Activated B cell treated with CpG ODN at 0.5 μM for 24 hours (primary cell): ENCODE measurements at regions not wholly inside any gene's neighbourhood (a gene's known extent, or its start where the extent isn't known, plus 50 kb on each side); places are given as distances from the start of the nearest gene placed in this dataset.

Experiments used
- ATAC-seq: fragments of 200-7000 bp; cut with Tn5 transposase; one replicate; pipeline ENCODE4 v1.10.0; 2021; ENCODE audit warnings: low read depth, mild to moderate bottlenecking, moderate library complexity
- CTCF ChIA-PET: fragments of 350-600 bp; sonication (Branson Sonifier 250); formaldehyde crosslinking; loops from one replicate; lab custom pipeline; 2021; ENCODE audit warnings: antibody characterized with exemption; lab: Charles Lee
- POLR2A ChIA-PET: fragments of 350-600 bp; sonication (Branson Sonifier 250); formaldehyde crosslinking; loops from one replicate; lab custom pipeline; 2021; ENCODE audit warnings: antibody characterized with exemption; lab: Charles Lee
- DNase-seq: peaks from one replicate; pipeline ENCODE4 v3.0.0; 2022
- H3K27ac Mint-ChIP-seq: one replicate; pipeline ENCODE4 v1.8.0; 2020; ENCODE audit warnings: mixed read lengths
- H3K27me3 Mint-ChIP-seq: one replicate; pipeline ENCODE4 v1.8.0; 2021; ENCODE audit warnings: mixed read lengths
- H3K36me3 Mint-ChIP-seq: one replicate; pipeline ENCODE4 v1.8.0; 2021; ENCODE audit warnings: low read depth, mixed read lengths
- H3K4me1 Mint-ChIP-seq: one replicate; pipeline ENCODE4 v1.8.0; 2021; ENCODE audit warnings: mixed read lengths
- H3K4me3 Mint-ChIP-seq: one replicate; pipeline ENCODE4 v1.8.0; 2020; ENCODE audit warnings: mild to moderate bottlenecking, mixed read lengths
- H3K9me3 Mint-ChIP-seq: one replicate; pipeline ENCODE4 v1.8.0; 2020; ENCODE audit warnings: mixed read lengths
- CTCF ChIP-seq: fragments of 200-600 bp; IDR thresholded peaks from one replicate; pipeline ENCODE4 v1.8.0; 2022; ENCODE audit warnings: antibody characterized with exemption, mild to moderate bottlenecking
- intact Hi-C: fragments of 100-400 bp; cut with micrococcal nuclease; formaldehyde crosslinking; loops from one replicate; pipeline ENCODE4 v1.15.1; 2024

GRCh38 chr4:123343400-123344041 lies 53.1 kb upstream of the SPRY1 start:
- ChIA-PET CTCF (no interaction called here), POLR2A (no interaction called here)
- intact Hi-C loops, result no loop called here
- Mint-ChIP-seq H3K4me1 (no peaks in the 10 kb centered on the region), H3K27me3 (peaks cover 6% of the 10 kb centered on the region), H3K4me3 (no peak overlapping the region), H3K9me3 (no peaks in the 10 kb centered on the region), H3K27ac (no peak overlapping the region), H3K36me3 (no peaks in the 10 kb centered on the region)
- TF ChIP-seq CTCF, result no peak
- ATAC-seq, result no peak
- no peak for DNase-seq

GRCh38 chr4:123345137-123345934 lies 51.3 kb upstream of the SPRY1 start:
- TF ChIP-seq CTCF, result no peak
- Mint-ChIP-seq H3K27ac (no peak overlapping the region), H3K4me3 (no peak overlapping the region), H3K27me3 (no peaks in the 10 kb centered on the region), H3K4me1 (no peaks in the 10 kb centered on the region), H3K9me3 (no peaks in the 10 kb centered on the region), H3K36me3 (no peaks in the 10 kb centered on the region)
- ChIA-PET POLR2A (interaction anchor here (1.0 kb wide), 1 partner anchor 19 kb away, joined by 3 read pairs; no protein-coding TSS in a partner anchor), CTCF (no interaction called here)
- no peak for ATAC-seq
- intact Hi-C loops, result no loop called here
- no peak for DNase-seq

GRCh38 chr4:123345935-123346300 lies 50.7 kb upstream of the SPRY1 start:
- ATAC-seq, result no peak
- H3K9me3 Mint-ChIP-seq, result no peaks in the 10 kb centered on the region
- ChIA-PET POLR2A (interaction anchor here (1.0 kb wide), 1 partner anchor 20 kb away, joined by 3 read pairs; no protein-coding TSS in a partner anchor), CTCF (no interaction called here)
- no peak overlapping the region for H3K27ac Mint-ChIP-seq
- DNase-seq, result no peak
- no peaks in the 10 kb centered on the region for H3K27me3 Mint-ChIP-seq
- TF ChIP-seq CTCF, result no peak
- intact Hi-C loops, result no loop called here
- no peaks in the 10 kb centered on the region for H3K36me3 Mint-ChIP-seq
- H3K4me1 Mint-ChIP-seq, result no peaks in the 10 kb centered on the region
- H3K4me3 Mint-ChIP-seq, result no peak overlapping the region

GRCh38 chr4:123346330-123346940 lies 50.2 kb upstream of the SPRY1 start:
- H3K9me3 Mint-ChIP-seq, result no peaks in the 10 kb centered on the region
- CTCF ChIA-PET, result no interaction called here
- no peak overlapping the region for H3K4me3 Mint-ChIP-seq
- no peak overlapping the region for H3K27ac Mint-ChIP-seq
- intact Hi-C loops, result no loop called here
- ATAC-seq, result no peak
- H3K27me3 Mint-ChIP-seq, result no peaks in the 10 kb centered on the region
- H3K4me1 Mint-ChIP-seq, result no peaks in the 10 kb centered on the region
- no peaks in the 10 kb centered on the region for H3K36me3 Mint-ChIP-seq
- no peak for TF ChIP-seq CTCF
- DNase-seq, result no peak
- POLR2A ChIA-PET, result no interaction called here
